ENCODE measurements at regions not wholly inside any gene's neighbourhood (a gene's known extent, or its start where the extent isn't known, plus 50 kb on each side); places are given as distances from the start of the nearest gene placed in this dataset.
"Not testable (repeated sequence)": the region's sequence is repeated elsewhere in the genome, so short reads cannot be mapped to it uniquely, and the experiment has no call there.

DNA sequence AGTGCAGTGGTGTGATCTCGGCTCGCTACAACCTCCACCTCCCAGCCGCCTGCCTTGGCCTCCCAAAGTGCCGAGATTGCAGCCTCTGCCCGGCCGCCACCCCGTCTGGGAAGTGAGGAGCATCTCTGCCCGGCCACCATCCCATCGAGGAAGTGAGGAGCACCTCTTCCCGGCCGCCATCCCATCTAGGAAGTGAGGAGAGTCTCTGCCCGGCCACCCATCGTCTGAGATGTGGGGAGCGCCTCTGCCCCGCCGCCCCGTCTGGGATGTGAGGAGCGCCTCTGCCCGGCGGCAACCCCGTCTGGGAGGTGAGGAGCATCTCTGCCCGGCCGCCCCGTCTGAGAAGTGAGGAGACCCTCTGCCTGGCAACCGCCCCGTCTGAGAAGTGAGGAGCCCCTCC lies 88.5 kb upstream of the DCAF12L1 start:
- not testable (repeated sequence) for ATAC-seq; DNase-seq (ENCODE audit: low spot score)

DNA sequence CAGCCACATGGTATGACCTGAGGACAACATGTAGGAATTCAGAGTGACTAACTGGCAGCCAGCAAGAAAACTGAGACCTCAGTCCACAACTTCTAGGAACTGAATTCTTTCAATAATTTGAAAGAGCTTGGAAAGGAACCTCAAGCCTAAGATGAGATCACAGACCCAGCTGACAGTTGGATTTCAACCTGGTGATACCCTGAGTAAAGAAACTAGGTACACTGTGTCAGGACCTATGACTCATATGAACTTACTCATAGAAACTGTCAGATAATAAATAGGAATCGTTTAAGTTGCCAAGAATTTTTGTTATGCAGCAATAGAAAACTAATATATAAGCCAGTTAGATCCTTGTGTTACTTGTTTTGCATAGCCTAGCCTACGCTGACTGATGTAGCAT lies 102.4 kb upstream of the DCAF12L1 start:
- ATAC-seq (no peak), DNase-seq (ENCODE audit: low spot score) (no peak)

DNA sequence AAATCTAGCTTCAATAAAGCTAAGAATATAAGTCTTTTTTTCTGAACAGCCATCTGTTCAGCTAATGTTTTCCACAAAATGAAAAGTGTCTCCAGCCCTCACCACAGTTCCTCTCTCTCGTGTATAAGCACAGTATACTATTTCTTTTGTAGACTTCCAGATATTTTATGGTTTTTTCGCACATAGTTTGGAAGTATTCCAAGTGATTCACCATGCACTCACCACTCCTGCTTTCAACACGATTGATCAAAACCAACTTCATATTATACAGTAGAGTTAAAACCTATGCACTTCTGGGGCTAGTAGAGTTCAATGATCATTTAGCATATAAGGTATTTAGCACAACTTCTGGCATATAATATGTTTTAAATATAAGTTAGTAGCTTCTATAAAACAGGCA lies 105.8 kb upstream of the DCAF12L1 start:
- DNase-seq (ENCODE audit: low spot score) (no peak), ATAC-seq (no peak)

DNA sequence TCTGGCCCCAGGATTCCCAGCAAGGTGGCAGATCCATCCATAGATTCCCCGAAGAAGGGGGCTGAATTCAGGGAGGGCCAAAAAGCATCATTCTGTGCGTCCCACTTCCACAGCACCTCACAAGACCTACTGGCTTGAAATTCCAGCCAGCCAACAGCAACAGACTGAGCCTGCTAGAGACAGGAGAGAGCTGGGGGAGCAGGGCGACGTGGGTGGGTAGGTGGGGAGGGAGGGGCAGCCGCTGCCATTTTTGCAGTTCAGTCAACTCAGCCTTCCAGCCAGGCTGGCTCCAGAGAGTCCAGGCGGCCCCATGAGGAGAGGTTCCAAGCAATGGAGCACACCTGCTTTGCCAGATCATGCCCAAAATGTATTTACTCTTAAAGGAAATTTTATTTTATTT lies 117.6 kb upstream of the DCAF12L1 start:
- no peak for ATAC-seq
- no peak for DNase-seq (ENCODE audit: low spot score)

DNA sequence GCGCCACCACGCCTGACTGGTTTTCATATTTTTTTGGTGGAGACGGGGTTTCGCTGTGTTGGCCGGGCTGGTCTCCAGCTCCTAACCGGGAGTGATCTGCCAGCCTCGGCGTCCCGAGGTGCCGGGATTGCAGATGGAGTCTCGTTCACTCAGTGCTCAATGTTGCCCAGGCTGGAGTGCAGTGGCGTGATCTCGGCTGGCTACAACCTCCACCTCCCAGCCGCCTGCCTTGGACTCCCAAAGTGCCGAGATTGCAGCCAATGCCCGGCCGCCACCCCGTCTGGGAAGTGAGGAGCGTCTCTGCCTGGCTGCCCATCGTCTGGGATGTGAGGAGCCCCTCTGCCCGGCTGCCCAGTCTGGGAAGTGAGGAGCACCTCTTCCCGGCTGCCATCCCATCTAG lies 120.8 kb upstream of the DCAF12L1 start:
- not testable (repeated sequence) for DNase-seq (ENCODE audit: low spot score); ATAC-seq

DNA sequence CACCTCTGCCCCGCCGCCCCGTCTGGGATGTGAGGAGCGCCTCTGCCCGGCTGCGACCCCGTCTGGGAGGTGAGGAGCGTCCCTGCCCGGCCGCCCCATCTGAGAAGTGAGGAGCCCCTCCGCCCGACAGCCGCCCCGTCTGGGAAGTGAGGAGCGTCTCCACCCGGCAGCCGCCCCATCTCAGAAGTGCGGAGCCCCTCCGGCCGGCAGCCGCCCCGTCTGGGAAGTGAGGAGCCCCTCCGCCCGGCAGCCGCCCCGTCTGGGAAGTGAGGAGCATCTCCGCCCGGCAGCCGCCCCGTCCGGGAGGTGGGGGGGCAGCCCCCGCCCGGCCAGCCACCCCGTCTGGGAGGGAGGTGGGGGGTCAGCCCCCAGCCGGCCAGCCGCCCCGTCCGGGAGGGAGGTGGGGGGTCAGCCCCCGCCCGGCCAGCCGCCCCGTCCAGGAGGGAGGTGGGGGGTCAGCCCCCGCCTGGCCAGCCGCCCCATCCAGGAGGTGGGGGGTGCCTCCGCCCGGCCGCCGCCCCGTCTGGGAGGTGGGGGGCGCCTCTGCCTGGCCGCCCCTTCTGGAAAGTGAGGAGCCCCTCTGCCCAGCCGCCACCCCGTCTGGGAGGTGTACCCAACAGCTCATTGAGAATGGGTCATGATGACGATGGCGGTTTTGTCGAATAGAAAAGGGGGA lies 121.3 kb upstream of the DCAF12L1 start:
- not testable (repeated sequence) for DNase-seq (ENCODE audit: low spot score); ATAC-seq

DNA sequence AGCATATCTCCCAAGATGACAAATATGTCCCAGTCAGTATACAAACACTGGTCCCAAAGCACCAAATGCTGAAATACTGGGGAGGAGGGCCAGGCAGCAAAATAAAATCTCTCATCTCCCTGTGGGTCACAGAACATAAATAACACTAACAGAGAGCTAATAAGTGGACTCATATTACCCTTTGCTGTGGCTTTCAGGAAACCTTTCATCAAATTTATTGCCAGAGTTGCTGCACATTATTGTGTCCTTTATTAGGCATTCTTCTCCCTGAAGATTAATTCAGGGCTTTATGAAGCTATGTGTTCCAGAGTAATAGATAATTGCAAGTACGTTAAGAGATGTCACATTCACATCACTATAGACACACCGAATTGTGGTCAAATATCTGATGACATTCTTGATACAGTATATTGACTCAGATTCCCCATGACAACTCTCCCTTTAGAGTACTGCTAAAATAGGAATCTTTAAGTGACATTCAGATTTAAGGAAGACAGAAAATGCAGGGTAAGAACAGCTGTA lies 124.1 kb upstream of the PRR32 start:
- DNase-seq (ENCODE audit: low spot score) = no peak
- ATAC-seq = no peak

DNA sequence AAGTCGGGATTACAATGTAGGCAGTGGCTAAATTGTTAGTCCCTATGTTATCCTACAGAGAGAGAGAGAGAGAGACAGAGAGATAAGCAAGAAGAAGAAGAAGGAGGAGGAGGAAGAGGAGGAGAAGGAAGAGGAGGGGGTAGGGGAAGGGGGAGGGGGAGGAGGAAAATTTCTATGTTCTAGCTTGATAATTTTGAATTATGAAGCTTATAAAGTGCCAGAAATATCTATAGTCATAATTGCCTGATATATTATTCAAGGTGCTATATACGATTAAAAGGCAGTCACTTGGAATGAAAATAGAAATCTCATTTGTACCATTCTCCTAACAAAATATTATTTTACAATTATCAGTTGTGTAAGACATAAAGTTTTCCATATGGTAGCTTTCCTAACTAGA lies 122.4 kb upstream of the PRR32 start:
- ATAC-seq (no peak), DNase-seq (ENCODE audit: low spot score) (no peak)

DNA sequence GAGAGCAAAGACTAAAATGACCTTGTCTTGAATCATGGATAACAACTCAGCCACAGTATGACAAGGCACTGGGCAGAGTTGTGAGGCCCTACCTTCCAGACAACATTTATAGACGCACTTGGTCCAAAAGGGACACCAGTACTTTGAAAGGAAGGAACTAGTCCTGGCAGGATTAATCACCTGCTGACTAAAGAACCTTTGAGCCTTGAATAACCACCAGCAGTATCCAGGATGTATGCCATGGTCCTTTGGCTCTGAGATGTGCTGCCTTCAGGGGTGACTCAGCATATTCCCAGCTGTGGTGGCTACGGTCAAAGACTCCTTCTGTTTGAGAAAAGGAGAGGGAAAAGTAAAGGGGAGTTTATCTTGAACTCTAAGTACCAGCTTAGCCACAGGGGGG lies 118.1 kb upstream of the PRR32 start:
- no peak for DNase-seq (ENCODE audit: low spot score)

DNA sequence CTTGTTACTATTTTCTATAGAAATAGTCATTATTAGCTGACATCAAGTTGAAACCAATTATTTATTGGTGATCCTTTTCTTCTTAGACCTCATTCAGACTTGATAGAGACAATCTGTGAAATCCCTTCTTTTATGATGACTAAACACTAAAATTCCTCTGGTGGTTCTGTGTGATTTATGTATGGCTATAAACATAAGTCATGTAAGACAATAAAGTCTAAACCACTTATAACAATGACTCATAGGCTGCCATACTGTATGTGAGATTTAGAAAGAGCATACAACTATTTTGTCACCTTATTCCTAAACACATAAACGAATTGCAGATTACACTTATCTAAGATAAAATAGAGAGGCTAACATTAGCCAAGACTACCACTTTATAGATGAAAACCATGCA lies 101.1 kb upstream of the PRR32 start:
- ATAC-seq = no peak
- DNase-seq (ENCODE audit: low spot score) = no peak

More for the DNA sequence above, 118.1 kb upstream of the PRR32 start:
- ATAC-seq = no peak

DNA sequence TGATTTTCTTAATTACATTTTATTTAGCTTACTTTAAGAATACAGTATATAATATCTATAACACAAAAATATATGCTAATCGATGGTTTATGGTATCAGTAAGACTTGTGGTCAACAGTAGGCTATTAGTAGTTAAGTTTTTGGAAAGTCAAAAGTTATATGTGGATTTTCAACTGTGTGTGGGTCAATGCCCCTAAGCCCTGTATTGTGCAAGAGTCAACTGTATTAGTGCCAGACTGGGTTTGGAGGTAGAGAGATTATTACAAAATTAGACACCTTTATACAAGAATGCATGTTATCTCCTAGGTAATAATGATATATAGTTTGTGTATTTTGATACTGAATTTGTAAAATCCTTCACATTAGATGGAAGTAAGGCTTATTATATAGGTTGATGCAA lies 100.3 kb upstream of the PRR32 start:
- ATAC-seq = peak; percentile 67
- DNase-seq (ENCODE audit: low spot score) = no peak

DNA sequence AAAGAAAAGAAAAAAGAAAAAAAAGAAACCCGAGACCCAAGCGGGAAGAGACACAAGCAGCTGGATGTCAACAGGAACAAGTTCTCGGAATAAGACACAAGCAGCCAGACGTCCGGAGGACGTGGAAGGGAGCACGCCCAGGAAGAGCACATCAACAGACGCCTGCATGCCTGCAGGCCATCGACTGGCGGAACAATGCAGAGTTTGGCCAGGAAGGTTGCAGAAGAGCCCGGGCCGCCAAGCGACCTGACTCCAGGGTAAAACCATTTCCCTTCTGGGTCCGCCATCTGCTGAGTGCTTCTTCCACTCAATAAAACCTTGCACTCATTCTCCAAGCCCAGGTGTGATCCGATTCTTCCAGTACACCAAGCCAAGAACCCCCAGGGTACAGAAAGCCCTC lies 95.6 kb upstream of the PRR32 start:
- ATAC-seq (no peak), DNase-seq (ENCODE audit: low spot score) (no peak)

DNA sequence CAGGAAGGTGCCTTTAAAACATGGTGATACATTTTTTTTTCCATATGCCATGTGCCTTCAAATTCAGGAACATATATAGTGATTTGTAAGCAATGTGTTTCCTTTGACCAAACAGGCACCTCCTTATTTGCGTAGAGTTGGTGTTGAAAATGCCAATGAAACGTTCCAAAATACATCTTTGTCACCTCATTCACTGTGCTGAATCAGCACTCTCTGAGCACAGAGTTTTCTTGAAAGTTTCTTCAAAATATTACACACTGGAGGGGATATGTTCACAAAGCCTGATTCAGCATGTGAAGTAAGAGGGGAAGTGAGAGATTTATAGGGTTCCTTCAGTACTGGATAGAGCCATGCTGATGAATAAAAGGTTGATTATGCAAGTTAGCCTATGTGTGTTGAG lies 85.7 kb upstream of the PRR32 start:
- DNase-seq (ENCODE audit: low spot score) (no peak), ATAC-seq (no peak)

Measured in left lobe of liver (tissue), 2 donors.